ENCODE measurements at regions not wholly inside any gene's neighbourhood (a gene's known extent, or its start where the extent isn't known, plus 50 kb on each side); places are given as distances from the start of the nearest gene placed in this dataset.

GRCh38 chr3:40593351-40593750 is 68.6 kb downstream of the ZNF621 start:
- peak; percentile 88 for DNase-seq (ENCODE audit: low read depth)
- TF ChIP-seq CTCF (conservative IDR thresholded peaks at IDR 0.05; ENCODE audit: low read length) = no peak
- no peak overlapping the region for H3K4me3 ChIP-seq (ENCODE audit: low read length)

DNA sequence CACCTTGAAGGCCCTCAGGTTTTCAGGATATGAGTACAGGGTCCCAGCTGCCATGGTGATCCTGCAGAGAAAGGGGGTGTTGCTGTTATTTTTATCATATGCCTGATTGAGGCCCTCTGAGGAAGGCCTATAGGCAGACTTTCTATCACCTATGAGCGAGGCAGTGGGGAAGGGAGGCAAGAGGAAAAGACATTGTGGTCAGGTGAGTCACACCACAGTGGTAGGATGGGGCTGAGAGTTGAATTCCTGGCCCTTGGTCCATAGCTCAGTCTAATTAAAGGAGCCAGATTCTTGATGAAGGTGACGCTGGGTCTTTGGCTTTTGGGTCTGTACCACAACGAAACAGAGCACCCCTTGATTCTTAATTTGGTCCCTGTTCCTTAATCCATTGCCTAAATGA is 72.7 kb downstream of the ZNF621 start:
- no peak for DNase-seq (ENCODE audit: low read depth)
- no peak for TF ChIP-seq CTCF (conservative IDR thresholded peaks at IDR 0.05; ENCODE audit: low read length)

DNA sequence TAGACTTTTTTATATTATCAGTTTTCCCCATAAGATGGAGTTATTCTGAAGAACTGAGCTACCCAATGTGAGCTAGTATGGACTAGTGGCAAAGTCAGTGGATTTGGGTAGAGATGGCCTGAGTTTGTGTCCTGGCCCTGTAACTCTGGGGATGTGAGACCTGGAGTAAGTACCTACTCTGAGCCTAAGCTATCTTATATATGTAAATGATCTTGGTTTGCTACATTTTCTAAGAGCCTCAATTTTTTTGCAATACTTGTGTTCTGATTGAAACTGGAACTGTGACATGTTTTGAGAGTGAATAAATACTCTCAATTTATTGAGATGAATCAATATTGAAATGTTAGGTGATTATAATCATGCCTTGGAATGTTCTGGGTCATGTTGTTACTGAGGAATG is 73.6 kb downstream of the ZNF621 start:
- TF ChIP-seq CTCF (conservative IDR thresholded peaks at IDR 0.05; ENCODE audit: low read length) = no peak
- H3K4me3 ChIP-seq (ENCODE audit: low read length) = no peak overlapping the region
- DNase-seq (ENCODE audit: low read depth) = no peak

More for the DNA sequence above, 72.7 kb downstream of the ZNF621 start:
- H3K4me3 ChIP-seq (ENCODE audit: low read length) = no peak overlapping the region

- H3K4me3 ChIP-seq (ENCODE audit: low read length) = no peak overlapping the region
- no peak for DNase-seq (ENCODE audit: low read depth)
- no peak for TF ChIP-seq CTCF (conservative IDR thresholded peaks at IDR 0.05; ENCODE audit: low read length)
Observed at GRCh38 chr3:40598962-40599361, 74.2 kb downstream of the ZNF621 start.

GRCh38 chr3:40602778-40603385 is 78.1 kb downstream of the ZNF621 start:
- no peak for TF ChIP-seq CTCF (conservative IDR thresholded peaks at IDR 0.05; ENCODE audit: low read length)
- no peak for DNase-seq (ENCODE audit: low read depth)
- H3K4me3 ChIP-seq (ENCODE audit: low read length) = no peak overlapping the region

DNA sequence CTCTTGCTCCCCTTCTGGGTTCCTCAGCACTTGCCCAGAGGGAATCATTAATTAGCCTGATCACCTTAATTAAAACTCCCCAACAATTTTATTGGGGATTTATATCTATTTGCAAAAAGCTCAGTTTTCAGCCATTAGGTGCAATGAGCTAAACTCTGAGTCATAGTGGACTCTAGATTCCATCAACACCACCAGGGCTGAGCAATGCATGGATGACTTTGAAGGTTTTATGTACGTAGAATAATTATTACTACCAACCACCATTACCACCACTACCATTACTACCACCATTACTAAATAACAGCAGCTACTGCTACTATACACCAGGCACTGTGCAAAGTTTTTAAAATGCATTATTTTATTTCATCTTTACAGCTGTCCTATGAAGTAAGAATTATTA is 81.2 kb downstream of the ZNF621 start:
- H3K4me3 ChIP-seq (ENCODE audit: low read length) = no peak overlapping the region
- no peak for TF ChIP-seq CTCF (conservative IDR thresholded peaks at IDR 0.05; ENCODE audit: low read length)
- no peak for DNase-seq (ENCODE audit: low read depth)

DNA sequence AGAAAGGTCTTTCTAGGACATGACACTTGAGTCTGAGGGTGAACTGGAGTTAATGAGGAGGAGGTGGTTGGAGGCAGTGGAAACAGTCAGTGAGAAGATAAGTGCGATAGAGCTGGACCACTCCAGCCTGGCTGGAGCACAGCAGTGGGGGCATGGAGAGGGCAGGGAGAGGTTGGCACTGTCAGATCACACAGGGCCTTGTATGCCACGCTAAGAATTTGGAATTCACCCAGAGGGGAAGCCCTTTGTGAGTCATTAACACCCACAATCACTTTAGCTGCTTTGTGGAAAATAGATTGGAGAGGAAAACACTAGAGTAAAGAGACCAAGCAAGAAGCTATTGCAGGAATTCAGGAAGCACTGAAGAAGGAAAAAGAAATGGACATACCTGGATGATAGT is 83.3 kb downstream of the ZNF621 start:
- no peak for DNase-seq (ENCODE audit: low read depth)
- TF ChIP-seq CTCF (conservative IDR thresholded peaks at IDR 0.05; ENCODE audit: low read length) = no peak
- H3K4me3 ChIP-seq (ENCODE audit: low read length) = no peak overlapping the region

Measured in AG10803 (cell line).